Nephron (organoid): ENCODE measurements at regions not wholly inside any gene's neighbourhood (a gene's known extent, or its start where the extent isn't known, plus 50 kb on each side); places are given as distances from the start of the nearest gene placed in this dataset.
A peak's percentile ranks its signal among the peaks of the same experiment; 100 is the strongest.

ENCODE experiments used
- H3K27ac Mint-ChIP-seq, 3 experiments: 2 replicates each; pipeline ENCODE4 v1.8.0; 2020; ENCODE audit warnings: mixed read lengths in 3 of 3, mild to moderate bottlenecking in 2 of 3, moderate library complexity in 1 of 3
- H3K27me3 Mint-ChIP-seq: 2 replicates; pipeline ENCODE4 v1.8.0; 2021; ENCODE audit warnings: low read depth, mild to moderate bottlenecking, moderate library complexity, mixed read lengths
- H3K36me3 Mint-ChIP-seq: 2 replicates; pipeline ENCODE4 v1.8.0; 2020; ENCODE audit warnings: low read depth, mixed read lengths
- H3K4me1 Mint-ChIP-seq: 2 replicates; pipeline ENCODE4 v1.8.0; 2020; ENCODE audit warnings: mixed read lengths
- H3K4me3 Mint-ChIP-seq, 3 experiments: 2 replicates each; pipeline ENCODE4 v1.8.0; 2020; ENCODE audit warnings: mild to moderate bottlenecking in 3 of 3, mixed read lengths in 3 of 3, moderate library complexity in 2 of 3
- H3K9me3 Mint-ChIP-seq: 2 replicates; pipeline ENCODE4 v1.8.0; 2020; ENCODE audit warnings: mixed read lengths
- CTCF ChIP-seq, 3 experiments: fragments of 200-600 bp; sonication (generic); IDR thresholded peaks; one replicate each; pipeline ENCODE4 v1.5.0; 2021; ENCODE audit warnings: antibody characterized with exemption in 3 of 3; ENCODE audit not compliant: unreplicated experiment in 3 of 3

GRCh38 chr16:86252596-86252995 is 257.7 kb upstream of the FOXF1 start:
- Mint-ChIP-seq H3K27me3 (peaks cover 71% of the 10 kb centered on the region), H3K36me3 (peaks cover 7% of the 10 kb centered on the region), H3K4me1 (no peaks in the 10 kb centered on the region), H3K4me3 (no peak overlapping the region), H3K27ac (no peak overlapping the region), H3K9me3 (peaks cover 24% of the 10 kb centered on the region)
- peak in 1 of 3 experiments; percentile 16 for TF ChIP-seq CTCF (IDR thresholded peaks at IDR 0.05; ENCODE audit: unreplicated experiment in 3 of 3)

GRCh38 chr16:86255966-86256365 is 254.4 kb upstream of the FOXF1 start:
- Mint-ChIP-seq H3K9me3 (peaks cover 28% of the 10 kb centered on the region), H3K4me1 (no peaks in the 10 kb centered on the region), H3K36me3 (peaks cover 4% of the 10 kb centered on the region), H3K27ac (no peak overlapping the region), H3K27me3 (peaks cover 70% of the 10 kb centered on the region), H3K4me3 (no peak overlapping the region)
- no peak for TF ChIP-seq CTCF (IDR thresholded peaks at IDR 0.05; ENCODE audit: unreplicated experiment in 3 of 3)

GRCh38 chr16:86256995-86257394 is 253.3 kb upstream of the FOXF1 start:
- Mint-ChIP-seq H3K27me3 (peaks cover 72% of the 10 kb centered on the region), H3K4me3 (no peak overlapping the region), H3K9me3 (peaks cover 33% of the 10 kb centered on the region), H3K4me1 (no peaks in the 10 kb centered on the region), H3K27ac (no peak overlapping the region), H3K36me3 (peaks cover 4% of the 10 kb centered on the region)
- TF ChIP-seq CTCF (IDR thresholded peaks at IDR 0.05; ENCODE audit: unreplicated experiment in 3 of 3): no peak

GRCh38 chr16:86257546-86257945 is 252.8 kb upstream of the FOXF1 start:
- no peak for TF ChIP-seq CTCF (IDR thresholded peaks at IDR 0.05; ENCODE audit: unreplicated experiment in 3 of 3)
- peaks cover 34% of the 10 kb centered on the region for H3K9me3 Mint-ChIP-seq
- no peak overlapping the region for H3K27ac Mint-ChIP-seq
- no peaks in the 10 kb centered on the region for H3K4me1 Mint-ChIP-seq
- H3K4me3 Mint-ChIP-seq: no peak overlapping the region
- peaks cover 69% of the 10 kb centered on the region for H3K27me3 Mint-ChIP-seq
- H3K36me3 Mint-ChIP-seq: peaks cover 4% of the 10 kb centered on the region

GRCh38 chr16:86258713-86259112 is 251.6 kb upstream of the FOXF1 start:
- no peak overlapping the region for H3K27ac Mint-ChIP-seq
- H3K4me3 Mint-ChIP-seq: no peak overlapping the region
- peaks cover 62% of the 10 kb centered on the region for H3K27me3 Mint-ChIP-seq
- H3K9me3 Mint-ChIP-seq: peaks cover 34% of the 10 kb centered on the region
- peaks cover 4% of the 10 kb centered on the region for H3K36me3 Mint-ChIP-seq
- TF ChIP-seq CTCF (IDR thresholded peaks at IDR 0.05; ENCODE audit: unreplicated experiment in 3 of 3): no peak
- no peaks in the 10 kb centered on the region for H3K4me1 Mint-ChIP-seq

GRCh38 chr16:86259499-86259898 is 250.8 kb upstream of the FOXF1 start:
- Mint-ChIP-seq H3K4me3 (no peak overlapping the region), H3K9me3 (peaks cover 34% of the 10 kb centered on the region), H3K27ac (no peak overlapping the region), H3K4me1 (no peaks in the 10 kb centered on the region), H3K36me3 (peaks cover 4% of the 10 kb centered on the region), H3K27me3 (peaks cover 56% of the 10 kb centered on the region)
- TF ChIP-seq CTCF (IDR thresholded peaks at IDR 0.05; ENCODE audit: unreplicated experiment in 3 of 3): no peak
